ENCODE measurements at regions not wholly inside any gene's neighbourhood (a gene's known extent, or its start where the extent isn't known, plus 50 kb on each side); places are given as distances from the start of the nearest gene placed in this dataset.
A peak's percentile ranks its signal among the peaks of the same experiment; 100 is the strongest.

DNA sequence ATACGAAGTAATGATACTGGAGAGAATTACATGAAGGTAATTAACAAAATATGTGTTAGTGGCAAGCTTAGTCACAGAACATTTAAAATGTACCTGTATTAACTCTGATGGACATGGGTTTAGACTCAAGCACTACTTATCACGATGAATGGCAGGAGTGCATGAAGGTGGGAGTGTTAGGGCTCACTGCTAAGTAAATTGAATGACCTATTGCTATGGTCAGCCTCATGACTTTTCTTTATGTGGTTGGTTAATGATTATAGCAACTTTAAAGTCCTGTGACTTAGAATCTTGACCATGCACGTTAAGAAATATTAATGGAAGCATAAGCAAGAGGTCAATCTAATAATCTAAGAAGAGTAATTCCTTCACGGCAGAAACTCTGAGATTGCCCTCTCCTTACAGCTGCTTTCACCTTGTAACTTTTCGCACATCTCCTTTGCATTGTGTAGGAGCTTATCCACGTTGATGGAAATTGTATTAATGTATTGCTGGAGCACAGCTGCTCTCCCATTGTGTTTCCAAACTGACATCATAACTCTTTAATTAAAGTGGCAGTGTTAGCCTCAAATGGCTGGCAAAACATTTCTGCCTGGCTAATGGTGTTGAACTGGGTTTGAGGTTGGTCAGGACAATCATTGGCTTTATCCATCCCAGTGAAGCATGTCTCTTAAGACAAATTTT is 114.5 kb downstream of the RXFP2 start:
- Mint-ChIP-seq H3K27ac (no peak overlapping the region), H3K4me1 (no peaks in the 10 kb centered on the region), H3K27me3 (peaks cover 0 to 20% (median 0%) of the 10 kb centered on the region in 5 donors), H3K9me3 (no peaks in the 10 kb centered on the region), H3K36me3 (no peaks in the 10 kb centered on the region), H3K4me3 (no peak overlapping the region)
- POLR2A ChIA-PET: no interaction called here
- DNase-seq (no peak), ATAC-seq (no peak)

DNA sequence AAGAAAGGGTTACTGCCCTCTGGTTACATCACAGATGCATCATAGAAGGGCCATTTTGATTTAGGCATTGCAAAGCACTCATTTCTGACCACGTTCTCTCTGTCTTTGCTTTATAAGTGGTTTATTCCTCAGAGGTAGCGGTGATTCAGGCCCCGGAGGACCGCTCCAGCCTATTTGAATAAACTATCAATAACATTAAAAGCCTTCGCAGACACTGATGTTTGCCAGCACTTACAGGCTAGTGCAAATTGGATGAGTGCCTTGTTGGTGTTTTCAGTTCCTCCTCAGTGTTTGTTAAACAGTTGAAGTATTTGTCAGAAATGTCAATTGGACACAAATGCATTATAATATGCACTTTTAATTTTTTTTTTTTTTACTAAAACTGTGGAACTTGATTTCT is 120.2 kb downstream of the RXFP2 start:
- ATAC-seq (no peak), DNase-seq (no peak)
- Mint-ChIP-seq H3K36me3 (no peaks in the 10 kb centered on the region), H3K27me3 (peaks cover 2 to 9% (median 6%) of the 10 kb centered on the region in 5 donors), H3K9me3 (no peaks in the 10 kb centered on the region), H3K27ac (no peak overlapping the region), H3K4me1 (peaks cover 0 to 7% (median 0%) of the 10 kb centered on the region in 4 donors), H3K4me3 (no peak overlapping the region)
- POLR2A ChIA-PET: no interaction called here

DNA sequence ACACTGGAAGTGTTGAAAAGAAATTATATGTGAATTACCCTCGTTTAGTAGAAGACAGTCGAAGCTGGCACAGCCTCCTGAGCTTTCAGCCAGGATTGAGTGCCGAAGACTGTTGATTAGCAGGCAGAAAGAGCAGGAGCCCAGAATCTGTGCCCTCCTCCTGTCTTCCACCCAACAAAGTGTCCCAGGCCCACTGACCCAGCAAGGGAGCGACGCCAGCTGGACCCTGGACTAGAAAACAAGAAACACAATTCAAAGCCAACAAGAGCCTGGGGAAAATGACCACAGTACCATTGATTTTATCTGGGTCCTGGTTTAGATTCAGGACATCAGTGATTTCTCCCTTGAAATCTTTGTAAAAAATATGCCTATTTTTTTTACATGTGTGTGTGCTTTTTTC is 120.7 kb downstream of the RXFP2 start:
- H3K9me3 Mint-ChIP-seq: no peaks in the 10 kb centered on the region
- H3K27ac Mint-ChIP-seq: peak overlapping the region in 1 of 10 donors; percentile 20
- H3K27me3 Mint-ChIP-seq: peaks cover 2 to 9% (median 6%) of the 10 kb centered on the region in 5 donors
- ATAC-seq (no peak), DNase-seq (no peak)
- no peaks in the 10 kb centered on the region for H3K36me3 Mint-ChIP-seq
- POLR2A ChIA-PET: no interaction called here
- H3K4me1 Mint-ChIP-seq: peaks cover 0 to 8% (median 0%) of the 10 kb centered on the region in 4 donors
- no peak overlapping the region for H3K4me3 Mint-ChIP-seq

DNA sequence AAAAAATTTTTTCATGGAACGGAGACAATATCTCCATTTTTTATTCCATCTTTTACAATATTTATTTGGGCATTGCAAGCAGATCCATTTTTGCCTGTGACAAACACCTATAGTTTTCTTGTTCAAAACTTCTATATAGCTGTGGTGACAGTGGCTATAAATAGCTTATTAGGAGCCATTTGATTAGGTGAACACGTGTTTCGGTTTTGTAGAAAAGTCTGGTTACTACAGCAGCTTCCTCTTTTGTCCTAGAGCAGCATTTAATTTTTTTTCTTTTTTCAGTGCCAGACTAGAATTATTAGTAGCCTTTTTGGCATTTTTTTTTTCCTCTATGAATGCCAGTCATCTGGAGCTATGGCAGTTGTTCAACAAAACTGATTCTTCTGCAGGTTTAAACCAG is 123.5 kb downstream of the RXFP2 start:
- ATAC-seq (no peak), DNase-seq (no peak)
- POLR2A ChIA-PET: no interaction called here
- Mint-ChIP-seq H3K36me3 (no peaks in the 10 kb centered on the region), H3K27ac (no peak overlapping the region), H3K27me3 (peaks cover 2 to 9% (median 7%) of the 10 kb centered on the region in 5 donors), H3K9me3 (no peaks in the 10 kb centered on the region), H3K4me1 (peaks cover 0 to 16% (median 0%) of the 10 kb centered on the region in 4 donors), H3K4me3 (no peak overlapping the region)

DNA sequence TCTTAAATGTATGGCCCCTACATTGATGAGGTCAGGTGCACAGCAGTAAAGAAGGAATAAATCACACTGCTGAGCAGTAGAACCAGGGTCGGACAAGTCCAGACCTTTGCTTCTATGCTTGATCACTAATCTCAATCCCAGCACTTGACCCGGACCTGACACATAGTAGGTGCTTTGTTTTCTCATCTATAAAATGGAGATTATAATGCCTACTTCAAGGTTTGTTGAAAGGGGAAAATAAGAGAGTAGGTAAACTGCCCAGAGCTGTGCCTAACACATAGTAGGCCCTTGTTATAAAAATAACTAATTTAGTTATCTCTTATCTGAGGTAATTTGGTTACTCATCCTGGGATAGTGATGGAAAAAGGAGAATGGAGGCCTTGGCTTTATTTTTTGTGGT is 125.0 kb downstream of the RXFP2 start:
- no peaks in the 10 kb centered on the region for H3K36me3 Mint-ChIP-seq
- ATAC-seq: no peak
- H3K9me3 Mint-ChIP-seq: no peaks in the 10 kb centered on the region
- DNase-seq: no peak
- H3K27me3 Mint-ChIP-seq: peaks cover 0 to 9% (median 2%) of the 10 kb centered on the region in 5 donors
- POLR2A ChIA-PET: no interaction called here
- no peak overlapping the region for H3K4me3 Mint-ChIP-seq
- H3K4me1 Mint-ChIP-seq: peaks cover 0 to 16% (median 0%) of the 10 kb centered on the region in 4 donors
- H3K27ac Mint-ChIP-seq: no peak overlapping the region

DNA sequence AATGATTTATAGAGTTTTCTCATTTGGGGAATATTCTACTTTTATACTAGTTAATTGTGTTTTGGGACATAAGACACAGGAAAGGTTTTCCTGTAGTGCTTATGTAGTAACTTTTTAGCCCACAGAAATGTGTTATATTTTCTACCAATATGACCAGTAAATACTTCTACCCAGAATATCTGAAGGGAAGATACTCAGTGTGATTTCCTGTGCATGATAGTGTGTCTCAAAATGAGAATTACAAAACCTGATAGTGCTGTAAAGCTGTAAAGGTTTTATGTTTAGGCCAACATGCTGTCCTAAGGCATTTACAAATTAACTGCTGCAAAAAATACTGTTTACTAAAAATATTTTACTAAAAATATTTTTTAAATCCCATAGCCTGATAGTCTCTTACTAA is 126.8 kb downstream of the RXFP2 start:
- H3K4me1 Mint-ChIP-seq: peaks cover 0 to 18% (median 0%) of the 10 kb centered on the region in 4 donors
- ATAC-seq: no peak

DNA sequence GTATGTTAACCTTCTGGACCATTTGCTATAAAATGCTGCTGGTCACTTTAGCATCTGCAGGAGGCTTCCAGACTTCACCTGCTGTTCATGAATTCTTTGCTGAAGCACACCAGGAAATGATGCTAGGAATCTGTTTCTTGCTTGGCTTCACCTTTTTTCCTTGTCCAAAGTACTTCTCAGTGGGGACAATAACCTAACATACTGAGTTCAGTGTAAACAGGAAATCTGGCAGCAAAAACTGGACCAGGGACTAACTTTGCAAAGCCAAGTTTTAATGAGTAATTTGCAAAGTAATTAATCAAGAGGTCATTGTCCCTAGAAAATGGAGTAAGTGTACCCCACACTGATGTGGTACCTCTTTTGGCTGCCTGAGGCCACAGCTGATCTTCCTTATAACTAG is 128.4 kb downstream of the RXFP2 start:
- no peaks in the 10 kb centered on the region for H3K9me3 Mint-ChIP-seq
- ATAC-seq (no peak), DNase-seq (no peak)
- no peaks in the 10 kb centered on the region for H3K36me3 Mint-ChIP-seq
- H3K27me3 Mint-ChIP-seq: peaks cover 0 to 9% (median 5%) of the 10 kb centered on the region in 5 donors
- POLR2A ChIA-PET: no interaction called here
- H3K4me3 Mint-ChIP-seq: no peak overlapping the region
- H3K4me1 Mint-ChIP-seq: peaks cover 0 to 14% (median 0%) of the 10 kb centered on the region in 4 donors
- no peak overlapping the region for H3K27ac Mint-ChIP-seq

More for the DNA sequence above, 126.8 kb downstream of the RXFP2 start:
- no peaks in the 10 kb centered on the region for H3K9me3 Mint-ChIP-seq
- POLR2A ChIA-PET: no interaction called here
- no peak overlapping the region for H3K27ac Mint-ChIP-seq
- DNase-seq: no peak
- no peaks in the 10 kb centered on the region for H3K36me3 Mint-ChIP-seq
- H3K4me3 Mint-ChIP-seq: no peak overlapping the region
- peaks cover 0 to 9% (median 6%) of the 10 kb centered on the region in 5 donors for H3K27me3 Mint-ChIP-seq

DNA sequence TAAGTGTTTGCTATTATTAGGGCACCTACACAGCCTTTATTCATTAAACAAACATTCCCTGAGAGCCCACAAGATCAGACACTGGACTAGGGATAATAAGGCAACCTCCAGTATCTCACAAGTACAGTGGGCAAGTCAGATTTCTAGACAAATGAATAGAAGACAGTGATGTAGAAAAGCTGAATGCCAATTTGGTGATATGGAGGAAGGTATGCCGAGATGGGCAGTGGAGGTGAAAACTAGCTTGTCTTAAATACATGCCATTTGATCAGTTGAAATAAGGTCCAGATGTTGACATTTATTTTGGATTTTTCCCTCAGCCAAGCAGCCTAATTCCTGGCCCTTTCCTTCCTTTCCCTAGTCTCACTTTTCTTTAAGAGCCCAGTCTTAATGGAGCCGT is 130.3 kb downstream of the RXFP2 start:
- H3K9me3 Mint-ChIP-seq: no peaks in the 10 kb centered on the region
- no peak for DNase-seq
- no peaks in the 10 kb centered on the region for H3K36me3 Mint-ChIP-seq
- POLR2A ChIA-PET: no interaction called here
- no peak overlapping the region for H3K4me3 Mint-ChIP-seq
- H3K27me3 Mint-ChIP-seq: peaks cover 0 to 10% (median 0%) of the 10 kb centered on the region in 5 donors
- no peak for ATAC-seq
- no peak overlapping the region for H3K27ac Mint-ChIP-seq
- peaks cover 0 to 11% (median 0%) of the 10 kb centered on the region in 4 donors for H3K4me1 Mint-ChIP-seq

DNA sequence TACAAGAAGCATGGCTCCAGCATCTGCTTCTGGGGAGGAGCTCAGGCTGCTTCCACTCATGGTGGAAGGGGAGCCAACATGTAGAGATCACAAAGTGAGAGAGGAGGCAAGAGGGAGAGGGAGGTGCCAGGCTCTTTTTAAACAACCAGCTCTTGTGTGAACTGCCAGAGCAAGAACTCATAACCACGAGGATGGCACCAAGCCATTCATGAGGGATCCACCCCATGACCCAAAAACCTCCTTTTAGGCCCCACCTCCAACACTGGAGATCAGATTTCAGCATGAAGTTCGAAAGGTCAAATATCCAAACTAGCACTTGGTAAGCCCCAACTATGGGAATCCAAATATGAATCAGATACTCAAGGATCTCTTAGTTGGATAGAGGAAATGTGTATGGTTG is 131.2 kb downstream of the RXFP2 start:
- Mint-ChIP-seq H3K36me3 (no peaks in the 10 kb centered on the region), H3K4me3 (no peak overlapping the region), H3K27me3 (peaks cover 0 to 10% (median 0%) of the 10 kb centered on the region in 5 donors), H3K27ac (no peak overlapping the region), H3K9me3 (no peaks in the 10 kb centered on the region), H3K4me1 (peaks cover 0 to 5% (median 0%) of the 10 kb centered on the region in 4 donors)
- ATAC-seq (no peak), DNase-seq (no peak)
- POLR2A ChIA-PET: no interaction called here

DNA sequence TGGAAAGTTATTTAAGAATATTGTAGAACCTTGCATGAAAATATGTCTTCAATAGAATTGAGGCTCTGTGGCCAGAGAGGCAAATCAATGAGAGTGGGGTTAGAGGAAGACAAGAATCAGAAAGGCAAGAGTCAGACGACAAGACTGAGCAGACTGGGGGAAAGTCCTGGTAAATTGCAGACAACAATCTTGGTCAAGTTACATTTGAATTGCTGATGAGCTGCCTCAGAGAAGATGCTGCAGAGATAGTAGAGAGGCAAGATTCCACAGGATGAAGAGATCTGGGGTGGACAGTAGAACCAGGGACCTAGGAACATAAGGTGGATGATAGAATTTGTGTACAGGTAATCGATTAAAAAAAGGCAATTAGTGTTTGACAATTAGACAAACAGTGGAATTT is 133.8 kb downstream of the RXFP2 start:
- POLR2A ChIA-PET: no interaction called here
- ATAC-seq: no peak
- Mint-ChIP-seq H3K9me3 (no peaks in the 10 kb centered on the region), H3K27ac (no peak overlapping the region), H3K27me3 (peaks cover 0 to 10% (median 0%) of the 10 kb centered on the region in 5 donors), H3K4me1 (peaks cover 0 to 5% (median 0%) of the 10 kb centered on the region in 4 donors), H3K4me3 (no peak overlapping the region), H3K36me3 (no peaks in the 10 kb centered on the region)
- DNase-seq: no peak

DNA sequence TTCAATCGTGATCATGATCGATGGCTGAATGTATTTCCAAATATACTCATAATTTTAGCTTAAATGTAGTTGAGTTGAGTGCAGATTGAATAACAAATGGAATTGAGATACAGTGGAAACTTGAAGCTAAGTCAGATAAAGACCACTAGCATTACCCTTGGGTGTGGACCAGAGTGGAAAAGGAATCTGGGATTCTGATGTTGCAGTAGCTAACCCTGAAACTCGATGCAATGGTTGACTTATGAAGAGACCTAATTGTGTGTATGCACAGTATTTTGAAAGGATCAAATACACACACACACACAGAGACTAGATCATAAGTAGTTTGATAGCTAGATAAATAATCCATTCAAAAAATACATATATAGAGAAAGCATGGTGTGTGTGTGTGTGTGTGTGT is 135.8 kb downstream of the RXFP2 start:
- H3K9me3 Mint-ChIP-seq: no peaks in the 10 kb centered on the region
- no peak overlapping the region for H3K27ac Mint-ChIP-seq
- POLR2A ChIA-PET: no interaction called here
- DNase-seq (no peak), ATAC-seq (no peak)
- H3K36me3 Mint-ChIP-seq: no peaks in the 10 kb centered on the region
- peaks cover 0 to 5% (median 0%) of the 10 kb centered on the region in 4 donors for H3K4me1 Mint-ChIP-seq
- H3K27me3 Mint-ChIP-seq: peaks cover 0 to 9% (median 0%) of the 10 kb centered on the region in 5 donors
- no peak overlapping the region for H3K4me3 Mint-ChIP-seq

DNA sequence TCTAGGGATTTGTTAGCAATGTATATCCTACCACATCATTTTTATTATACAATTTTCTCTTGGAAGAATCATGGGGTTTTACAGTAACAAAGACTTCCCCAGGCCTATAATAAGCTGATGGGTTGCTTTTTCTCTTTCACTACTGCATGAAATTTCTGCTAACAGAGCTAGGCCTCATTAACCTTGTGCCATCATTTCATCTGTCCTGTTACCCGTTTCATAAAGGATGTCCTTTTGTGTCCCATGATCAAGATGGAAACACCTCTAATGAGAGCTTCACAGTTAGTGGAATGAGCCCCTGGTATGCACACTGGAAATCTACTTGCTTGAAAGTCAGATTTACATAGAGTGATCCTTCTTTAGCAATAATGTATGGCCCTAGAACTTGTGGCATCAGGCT is 138.7 kb downstream of the RXFP2 start:
- H3K4me1 Mint-ChIP-seq: peaks cover 0 to 3% (median 0%) of the 10 kb centered on the region in 4 donors

DNA sequence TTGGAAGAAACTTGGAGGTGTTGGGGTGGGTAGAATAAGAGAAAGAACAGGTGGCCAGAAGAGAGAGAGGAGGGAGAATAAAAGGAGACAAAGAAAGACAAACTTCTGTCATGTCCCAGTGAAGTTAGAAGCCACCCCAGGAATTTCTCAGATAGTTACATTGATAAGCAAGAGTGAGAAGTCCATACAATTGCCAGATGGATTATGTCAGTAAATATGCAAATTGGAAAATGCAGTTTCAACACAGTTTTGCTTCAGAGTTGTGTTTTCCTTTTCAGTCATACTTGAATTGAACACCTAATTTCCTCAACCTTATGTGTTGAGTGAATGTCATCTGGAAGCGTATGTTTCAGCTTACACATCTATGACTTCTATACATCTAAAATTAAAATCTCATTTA is 139.2 kb downstream of the RXFP2 start:
- no peak for ATAC-seq
- Mint-ChIP-seq H3K27me3 (peaks cover 0 to 6% (median 3%) of the 10 kb centered on the region in 5 donors), H3K4me3 (no peak overlapping the region), H3K36me3 (no peaks in the 10 kb centered on the region), H3K9me3 (no peaks in the 10 kb centered on the region), H3K4me1 (peaks cover 0 to 3% (median 0%) of the 10 kb centered on the region in 4 donors), H3K27ac (no peak overlapping the region)
- POLR2A ChIA-PET: no interaction called here
- no peak for DNase-seq

More for the DNA sequence above, 138.7 kb downstream of the RXFP2 start:
- Mint-ChIP-seq H3K9me3 (no peaks in the 10 kb centered on the region), H3K27me3 (peaks cover 0 to 6% (median 3%) of the 10 kb centered on the region in 5 donors), H3K36me3 (no peaks in the 10 kb centered on the region), H3K4me3 (no peak overlapping the region), H3K27ac (no peak overlapping the region)
- POLR2A ChIA-PET: no interaction called here
- DNase-seq (no peak), ATAC-seq (no peak)

DNA sequence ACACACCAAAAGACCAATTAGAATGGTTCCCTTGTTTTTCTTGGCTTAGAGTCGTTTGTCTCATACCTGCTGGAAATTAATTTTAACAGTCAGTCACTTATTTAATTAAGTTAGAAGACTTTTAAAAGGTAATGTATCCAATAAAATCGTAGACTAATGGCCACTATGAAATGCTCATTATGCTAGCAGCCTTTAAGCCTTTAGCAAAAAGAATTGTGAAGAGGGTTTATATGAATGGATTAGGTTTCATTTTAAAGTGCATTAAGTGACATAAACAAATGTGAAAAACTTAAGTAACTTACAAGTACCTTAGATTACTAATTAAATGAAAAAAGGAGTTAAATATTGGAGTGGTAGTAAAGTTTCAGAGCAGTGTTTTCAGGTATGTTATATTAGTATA is 139.6 kb downstream of the RXFP2 start:
- H3K36me3 Mint-ChIP-seq: no peaks in the 10 kb centered on the region
- no peak overlapping the region for H3K4me3 Mint-ChIP-seq
- H3K27me3 Mint-ChIP-seq: peaks cover 0 to 6% (median 3%) of the 10 kb centered on the region in 5 donors
- no peak overlapping the region for H3K27ac Mint-ChIP-seq
- H3K9me3 Mint-ChIP-seq: no peaks in the 10 kb centered on the region
- POLR2A ChIA-PET: no interaction called here
- DNase-seq: no peak
- H3K4me1 Mint-ChIP-seq: peaks cover 0 to 3% (median 0%) of the 10 kb centered on the region in 4 donors
- no peak for ATAC-seq
